Type B pancreatic cell (in vitro differentiated cells): ENCODE measurements at regions not wholly inside any gene's neighbourhood (a gene's known extent, or its start where the extent isn't known, plus 50 kb on each side); places are given as distances from the start of the nearest gene placed in this dataset.

Source experiments
- DNase-seq: peaks from one replicate; pipeline ENCODE4 v3.0.0; 2021; ENCODE audit warnings: mixed read lengths; ENCODE audit not compliant: unreplicated experiment; ENCODE audit errors: extremely low spot score
- H3K27ac Mint-ChIP-seq: 2 replicates; pipeline ENCODE4 v1.8.0; 2021; ENCODE audit warnings: mild to moderate bottlenecking, mixed read lengths
- H3K27me3 Mint-ChIP-seq: 2 replicates; pipeline ENCODE4 v1.8.0; 2021; ENCODE audit warnings: mixed read lengths
- H3K36me3 Mint-ChIP-seq: 2 replicates; pipeline ENCODE4 v1.8.0; 2021; ENCODE audit warnings: mixed read lengths
- H3K4me1 Mint-ChIP-seq: one replicate; pipeline ENCODE4 v1.8.0; 2021; ENCODE audit warnings: mixed read lengths; ENCODE audit not compliant: unreplicated experiment
- H3K4me3 Mint-ChIP-seq: 2 replicates; pipeline ENCODE4 v1.8.0; 2021; ENCODE audit warnings: mild to moderate bottlenecking, mixed read lengths
- H3K9me3 Mint-ChIP-seq: 2 replicates; pipeline ENCODE4 v1.8.0; 2021; ENCODE audit warnings: mixed read lengths
- TF ChIP-seq, protein P1 (sequence below): fragments of 200-600 bp; sonication (generic); conservative IDR thresholded peaks from 2 replicates; pipeline ENCODE4 v1.5.0; 2021; ENCODE audit warnings: antibody characterized with exemption, mild to moderate bottlenecking

DNA sequence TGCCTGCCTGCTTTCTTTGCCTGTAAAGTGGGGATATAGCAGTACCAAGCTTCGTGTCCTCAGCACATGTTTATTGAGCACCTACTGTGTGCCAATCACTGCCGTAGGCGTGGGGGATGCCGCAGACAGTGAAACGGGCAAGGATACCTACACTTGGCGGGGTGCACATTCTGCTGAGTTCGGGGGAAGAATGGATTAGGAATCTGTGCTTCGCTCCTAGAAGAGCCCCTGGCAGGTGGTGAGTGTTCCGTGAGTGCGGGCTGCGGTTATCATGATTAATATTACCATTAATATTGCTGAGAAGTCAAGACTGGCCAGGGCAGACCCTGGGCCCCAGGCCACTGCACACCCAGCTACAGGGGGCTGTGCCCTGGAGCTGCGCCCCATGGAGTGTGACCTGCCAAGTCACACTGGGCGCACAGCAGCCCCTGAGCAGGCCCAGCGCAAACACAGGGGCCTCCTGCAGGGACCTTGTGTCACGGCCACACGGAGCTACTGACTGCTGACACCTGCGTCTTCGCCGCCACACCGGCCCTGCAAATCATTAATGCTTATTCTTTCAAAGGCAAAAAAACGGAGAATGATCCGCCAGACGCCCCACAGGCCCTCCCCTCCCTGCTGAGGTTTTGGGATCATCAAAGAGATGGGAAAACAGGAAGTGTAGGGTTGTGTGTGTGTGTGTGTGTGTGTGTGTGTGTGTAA, 213.4 kb upstream of the GSE1 start:
- H3K27me3 Mint-ChIP-seq, result no peaks in the 10 kb centered on the region
- H3K4me3 Mint-ChIP-seq, result no peak overlapping the region
- no peak overlapping the region for H3K27ac Mint-ChIP-seq
- TF ChIP-seq, protein P1, sequence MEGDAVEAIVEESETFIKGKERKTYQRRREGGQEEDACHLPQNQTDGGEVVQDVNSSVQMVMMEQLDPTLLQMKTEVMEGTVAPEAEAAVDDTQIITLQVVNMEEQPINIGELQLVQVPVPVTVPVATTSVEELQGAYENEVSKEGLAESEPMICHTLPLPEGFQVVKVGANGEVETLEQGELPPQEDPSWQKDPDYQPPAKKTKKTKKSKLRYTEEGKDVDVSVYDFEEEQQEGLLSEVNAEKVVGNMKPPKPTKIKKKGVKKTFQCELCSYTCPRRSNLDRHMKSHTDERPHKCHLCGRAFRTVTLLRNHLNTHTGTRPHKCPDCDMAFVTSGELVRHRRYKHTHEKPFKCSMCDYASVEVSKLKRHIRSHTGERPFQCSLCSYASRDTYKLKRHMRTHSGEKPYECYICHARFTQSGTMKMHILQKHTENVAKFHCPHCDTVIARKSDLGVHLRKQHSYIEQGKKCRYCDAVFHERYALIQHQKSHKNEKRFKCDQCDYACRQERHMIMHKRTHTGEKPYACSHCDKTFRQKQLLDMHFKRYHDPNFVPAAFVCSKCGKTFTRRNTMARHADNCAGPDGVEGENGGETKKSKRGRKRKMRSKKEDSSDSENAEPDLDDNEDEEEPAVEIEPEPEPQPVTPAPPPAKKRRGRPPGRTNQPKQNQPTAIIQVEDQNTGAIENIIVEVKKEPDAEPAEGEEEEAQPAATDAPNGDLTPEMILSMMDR, result no peak
- H3K4me1 Mint-ChIP-seq, result peaks cover 30% of the 10 kb centered on the region
- no peaks in the 10 kb centered on the region for H3K36me3 Mint-ChIP-seq
- no peak for DNase-seq
- H3K9me3 Mint-ChIP-seq, result no peaks in the 10 kb centered on the region

DNA sequence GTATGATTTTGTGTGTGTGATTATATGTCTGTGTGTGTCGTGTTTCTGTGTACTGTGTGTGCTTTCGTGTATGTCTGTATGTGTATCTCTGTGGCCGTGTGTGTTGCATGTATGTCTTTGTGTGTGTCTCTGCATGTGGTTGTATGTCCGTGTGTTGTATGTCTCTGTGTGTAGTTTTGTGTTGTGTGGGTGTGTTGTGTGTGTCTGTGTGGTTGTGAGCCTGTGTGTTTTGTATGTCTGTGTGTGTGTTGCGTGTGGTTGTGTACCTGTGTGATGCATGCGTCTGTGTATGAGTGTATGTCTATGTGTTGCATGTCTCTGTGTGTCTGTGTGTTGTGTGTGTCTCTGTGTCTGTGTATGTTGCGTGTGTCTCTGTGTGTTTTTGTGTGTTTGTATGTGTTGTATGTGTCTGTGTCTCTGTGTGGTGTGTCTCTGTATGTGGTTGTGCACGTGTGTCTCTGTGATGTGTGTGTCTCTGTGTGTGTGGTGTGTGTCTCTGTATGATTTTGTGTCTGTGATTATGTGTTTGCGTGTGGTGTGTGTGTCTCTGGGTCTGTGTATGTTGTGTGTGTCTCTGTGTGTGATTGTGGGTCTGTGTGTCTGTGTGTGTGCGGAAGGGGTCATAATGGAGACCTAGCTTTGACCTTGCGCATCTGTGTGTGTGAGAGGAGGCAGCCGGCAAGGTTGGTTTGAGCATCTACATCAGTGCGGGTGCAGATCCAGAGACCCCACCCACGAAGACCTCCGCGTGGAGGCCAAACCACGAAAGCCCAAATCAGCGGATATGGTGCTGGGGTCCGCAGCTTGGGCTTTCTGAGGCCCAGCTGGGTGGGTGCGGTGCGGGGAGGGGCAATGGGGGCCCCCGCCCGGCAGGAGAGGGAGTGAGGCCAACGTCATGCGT, 212.6 kb upstream of the GSE1 start:
- no peak for DNase-seq
- Mint-ChIP-seq H3K4me3 (no peak overlapping the region), H3K4me1 (peaks cover 26% of the 10 kb centered on the region), H3K27me3 (no peaks in the 10 kb centered on the region), H3K27ac (no peak overlapping the region), H3K36me3 (no peaks in the 10 kb centered on the region), H3K9me3 (no peaks in the 10 kb centered on the region)
- TF ChIP-seq, protein P1, result no peak

DNA sequence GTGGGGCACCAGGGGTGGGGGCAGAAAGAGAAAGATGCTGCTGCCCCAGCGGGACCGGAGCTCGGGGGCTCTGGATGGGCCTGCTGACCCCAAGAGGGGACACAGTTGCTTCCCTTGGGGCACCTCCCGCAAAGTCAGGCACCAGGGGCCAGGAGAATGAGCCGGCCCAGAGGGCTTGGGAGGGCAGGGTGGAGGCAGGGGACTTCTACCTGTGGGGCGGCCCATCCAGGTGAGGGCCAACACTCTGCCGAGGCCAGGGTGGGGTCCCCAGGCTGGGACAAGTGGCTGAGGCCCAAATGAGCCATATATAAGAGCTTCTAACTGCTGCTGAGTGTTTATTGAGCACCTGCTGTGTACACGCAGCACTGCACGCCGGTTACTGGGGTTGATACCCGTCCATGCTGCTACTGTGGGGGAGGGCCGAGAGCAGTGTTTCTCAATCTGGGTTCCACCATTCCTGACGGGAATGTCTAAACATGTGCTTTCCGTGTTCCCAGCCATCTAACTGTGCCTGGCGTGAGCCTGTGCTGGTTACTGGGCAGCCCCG, 211.7 kb upstream of the GSE1 start:
- DNase-seq, result no peak
- peaks cover 20% of the 10 kb centered on the region for H3K4me1 Mint-ChIP-seq

DNA sequence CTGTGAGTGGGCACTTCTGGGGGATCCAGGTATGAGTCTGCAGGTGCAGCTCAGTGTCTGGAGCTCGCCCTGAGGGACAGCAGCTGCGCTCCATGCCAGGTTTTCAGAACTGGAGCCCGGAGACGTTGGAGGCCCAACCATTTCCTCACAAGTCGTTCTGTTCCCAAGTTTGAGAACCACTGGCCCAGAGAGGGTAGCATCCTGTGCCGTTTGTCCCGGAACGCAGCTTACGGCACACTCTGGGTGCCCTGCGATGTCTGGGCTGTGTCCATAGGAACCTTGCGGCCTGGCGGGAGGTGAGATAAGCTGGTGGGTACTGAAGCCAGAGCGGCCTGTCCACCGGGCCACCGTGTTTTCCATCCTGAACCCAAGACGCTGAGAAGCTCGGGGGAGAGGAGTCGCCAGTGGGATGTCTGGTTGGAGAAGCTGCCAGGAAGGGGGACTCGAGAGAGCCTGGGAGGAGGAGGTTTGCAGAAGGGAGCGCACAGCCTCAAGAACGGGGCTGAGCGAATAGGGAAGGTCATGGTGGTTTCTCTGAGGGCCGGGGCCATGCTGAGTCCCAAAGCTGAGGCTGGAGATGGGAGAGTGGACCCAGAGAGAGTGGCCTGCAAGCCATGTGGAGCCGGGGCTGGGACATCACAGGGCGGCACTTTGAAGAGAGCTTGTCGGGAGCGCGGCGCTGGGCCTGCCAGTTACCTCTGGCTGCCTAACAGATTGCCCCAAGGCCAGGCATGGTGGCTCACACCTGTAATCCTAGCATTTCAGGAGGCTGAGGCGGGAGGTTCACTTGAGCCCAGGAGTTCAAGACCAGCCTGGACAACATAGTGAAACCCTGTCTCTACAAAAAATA, 211.0 kb upstream of the GSE1 start:
- DNase-seq, result no peak

More for the DNA sequence above, 211.7 kb upstream of the GSE1 start:
- H3K27me3 Mint-ChIP-seq, result no peaks in the 10 kb centered on the region
- no peak overlapping the region for H3K4me3 Mint-ChIP-seq
- no peaks in the 10 kb centered on the region for H3K9me3 Mint-ChIP-seq
- TF ChIP-seq, protein P1, result no peak
- no peaks in the 10 kb centered on the region for H3K36me3 Mint-ChIP-seq
- no peak overlapping the region for H3K27ac Mint-ChIP-seq

More for the DNA sequence above, 211.0 kb upstream of the GSE1 start:
- TF ChIP-seq, protein P1, result no peak
- Mint-ChIP-seq H3K4me3 (no peak overlapping the region), H3K4me1 (peaks cover 16% of the 10 kb centered on the region), H3K27me3 (no peaks in the 10 kb centered on the region), H3K9me3 (no peaks in the 10 kb centered on the region), H3K36me3 (no peaks in the 10 kb centered on the region), H3K27ac (no peak overlapping the region)
